ENCODE measurements at regions not wholly inside any gene's neighbourhood (a gene's known extent, or its start where the extent isn't known, plus 50 kb on each side); places are given as distances from the start of the nearest gene placed in this dataset.
A peak's percentile ranks its signal among the peaks of the same experiment; 100 is the strongest.

DNA sequence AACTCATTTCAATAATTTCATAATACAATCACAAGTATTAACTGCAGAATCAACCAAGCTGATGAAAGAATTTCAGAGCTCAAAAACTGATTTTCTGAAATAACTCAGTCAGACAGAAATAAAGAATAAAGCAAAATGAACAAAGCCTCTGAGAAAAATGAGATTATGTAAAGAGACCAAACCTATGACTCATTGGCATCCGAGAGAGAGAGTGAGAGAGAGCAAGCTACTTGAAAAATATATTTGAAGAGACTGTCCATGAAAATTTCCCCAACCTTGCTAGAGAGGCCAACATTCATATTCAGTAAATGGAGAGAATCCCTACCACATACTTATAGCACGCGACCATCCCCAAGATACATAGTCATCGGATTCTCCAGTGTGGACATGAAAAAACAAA lies 1376.4 kb downstream of the CDH11 start:
- DNase-seq (ENCODE audit: low read depth, low spot score): no peak
- no peak overlapping the region for H3K4me3 ChIP-seq (ENCODE audit: low read length)
- no CpG with 5 or more reads among the region's 4 CpGs for WGBS (ENCODE audit: insufficient coverage, insufficient read length)
- no peaks in the 10 kb centered on the region for H3K4me1 ChIP-seq (ENCODE audit: control insufficient read depth, insufficient read depth, low read length)
- H3K27me3 ChIP-seq (ENCODE audit: control insufficient read depth, insufficient read depth, low read length): no peaks in the 10 kb centered on the region
- H3K9me3 ChIP-seq (ENCODE audit: control insufficient read depth, insufficient read depth, low read length): no peaks in the 10 kb centered on the region
- no peak overlapping the region for H3K27ac ChIP-seq (ENCODE audit: low read length)
- no peaks in the 10 kb centered on the region for H3K36me3 ChIP-seq (ENCODE audit: control insufficient read depth, insufficient read depth, low read length)

DNA sequence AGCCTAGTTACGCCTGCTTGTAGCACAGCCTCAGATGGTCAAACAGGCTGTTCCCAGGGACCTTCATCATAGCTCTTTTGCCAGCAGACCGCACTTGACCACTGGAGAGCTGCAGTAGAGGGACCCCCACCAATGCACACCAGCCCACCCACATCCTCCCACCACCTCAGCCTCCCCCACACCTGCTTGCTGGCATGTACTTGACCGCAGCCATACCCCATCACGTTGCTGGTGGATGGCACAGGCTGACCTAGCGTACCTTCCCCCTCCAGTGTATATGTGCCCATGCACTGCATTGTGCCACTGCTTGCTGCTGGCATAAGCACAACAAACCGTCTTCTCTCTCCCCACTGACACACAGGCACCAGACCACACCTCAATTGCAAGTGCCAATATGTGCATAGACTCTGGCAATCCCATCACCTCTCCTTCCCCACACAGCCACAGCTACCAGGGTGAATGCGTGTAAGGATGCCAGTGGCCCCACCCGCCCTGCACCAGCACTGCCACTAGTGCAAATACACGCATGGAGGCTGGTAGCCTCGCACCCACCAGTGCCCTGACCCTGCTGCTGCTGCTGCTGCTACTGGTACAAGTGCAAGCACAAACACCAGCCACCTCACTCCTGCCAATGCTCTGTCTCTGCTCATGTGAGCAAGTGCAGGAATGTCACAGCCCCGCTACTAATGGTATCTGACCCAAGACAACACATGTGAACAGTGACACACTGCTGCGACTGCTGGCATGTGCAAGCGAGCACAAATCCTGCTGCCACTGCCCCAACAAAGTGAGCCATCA lies 1377.6 kb downstream of the CDH11 start:
- H3K4me1 ChIP-seq (ENCODE audit: control insufficient read depth, insufficient read depth, low read length): no peaks in the 10 kb centered on the region
- no peak overlapping the region for H3K27ac ChIP-seq (ENCODE audit: low read length)
- H3K36me3 ChIP-seq (ENCODE audit: control insufficient read depth, insufficient read depth, low read length): no peaks in the 10 kb centered on the region
- H3K27me3 ChIP-seq (ENCODE audit: control insufficient read depth, insufficient read depth, low read length): no peaks in the 10 kb centered on the region
- no peak for DNase-seq (ENCODE audit: low read depth, low spot score)
- no peak overlapping the region for H3K4me3 ChIP-seq (ENCODE audit: low read length)
- H3K9me3 ChIP-seq (ENCODE audit: control insufficient read depth, insufficient read depth, low read length): no peaks in the 10 kb centered on the region
- no CpG with 5 or more reads among the region's 13 CpGs for WGBS (ENCODE audit: insufficient coverage, insufficient read length)

DNA sequence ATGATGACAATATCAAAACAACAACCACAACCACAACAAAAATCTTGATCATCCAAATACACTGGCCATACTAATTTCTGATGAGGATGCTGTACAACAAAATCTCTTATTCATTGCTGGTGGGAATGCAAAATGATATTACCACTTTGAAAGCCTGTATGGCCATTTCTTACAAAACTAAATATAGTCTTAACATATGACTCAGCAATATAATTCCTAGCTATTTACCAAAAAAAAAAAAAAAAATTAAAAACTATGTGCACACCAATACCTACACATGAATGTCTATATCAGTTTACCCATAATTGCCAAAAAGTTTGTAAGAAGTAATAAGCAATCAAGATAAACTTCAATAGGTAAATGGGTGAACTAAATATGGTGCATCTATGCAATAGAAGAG lies 1379.7 kb downstream of the CDH11 start:
- H3K27me3 ChIP-seq (ENCODE audit: control insufficient read depth, insufficient read depth, low read length): no peaks in the 10 kb centered on the region
- no peak for DNase-seq (ENCODE audit: low read depth, low spot score)

DNA sequence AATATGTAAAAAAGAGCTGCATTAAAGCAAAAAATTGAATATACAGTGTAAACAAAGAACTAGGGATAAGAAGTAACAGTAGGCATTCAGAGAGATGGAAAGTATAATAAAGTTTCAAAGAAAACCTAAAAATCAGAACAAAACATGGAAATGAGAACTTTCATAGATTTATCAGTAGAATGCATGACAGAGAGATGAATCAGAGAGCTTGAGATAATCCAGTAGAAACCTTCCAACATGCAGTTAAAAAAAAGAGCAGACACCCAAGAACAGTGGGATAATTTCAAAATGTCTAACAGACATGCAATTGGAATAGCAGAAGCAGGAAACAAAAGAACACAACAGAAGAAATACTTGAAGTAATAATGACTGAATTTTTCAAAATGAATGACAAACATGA lies 1384.2 kb downstream of the CDH11 start:
- Histone ChIP-seq H3K27ac (ENCODE audit: low read length) (no peak overlapping the region), H3K4me1 (ENCODE audit: control insufficient read depth, insufficient read depth, low read length) (no peaks in the 10 kb centered on the region), H3K4me3 (ENCODE audit: low read length) (no peak overlapping the region), H3K9me3 (ENCODE audit: control insufficient read depth, insufficient read depth, low read length) (no peaks in the 10 kb centered on the region), H3K27me3 (ENCODE audit: control insufficient read depth, insufficient read depth, low read length) (no peaks in the 10 kb centered on the region), H3K36me3 (ENCODE audit: control insufficient read depth, insufficient read depth, low read length) (no peaks in the 10 kb centered on the region)
- no peak for DNase-seq (ENCODE audit: low read depth, low spot score)

More for the DNA sequence above, 1379.7 kb downstream of the CDH11 start:
- Histone ChIP-seq H3K27ac (ENCODE audit: low read length) (no peak overlapping the region), H3K9me3 (ENCODE audit: control insufficient read depth, insufficient read depth, low read length) (no peaks in the 10 kb centered on the region), H3K36me3 (ENCODE audit: control insufficient read depth, insufficient read depth, low read length) (no peaks in the 10 kb centered on the region), H3K4me1 (ENCODE audit: control insufficient read depth, insufficient read depth, low read length) (no peaks in the 10 kb centered on the region), H3K4me3 (ENCODE audit: low read length) (no peak overlapping the region)

DNA sequence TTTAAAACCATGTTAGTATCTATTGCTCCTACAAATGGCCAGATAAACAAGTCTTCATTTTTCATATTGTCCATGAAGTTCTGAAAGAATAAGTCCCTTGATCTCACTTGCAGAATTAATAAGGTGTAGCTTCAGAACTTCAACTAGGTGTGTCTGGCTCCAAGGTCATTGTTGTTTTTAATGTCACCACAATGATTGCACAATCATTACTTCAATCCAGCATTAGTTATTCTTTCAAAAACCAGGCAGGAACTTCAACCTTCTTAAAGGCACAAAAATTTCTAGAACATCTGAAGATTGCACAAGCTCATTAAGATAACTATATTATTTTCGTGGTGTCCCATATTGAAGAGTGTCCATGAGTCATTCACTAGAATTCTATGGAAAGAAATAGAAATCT lies 1386.4 kb downstream of the CDH11 start:
- H3K27ac ChIP-seq (ENCODE audit: low read length): no peak overlapping the region
- H3K27me3 ChIP-seq (ENCODE audit: control insufficient read depth, insufficient read depth, low read length): no peaks in the 10 kb centered on the region
- H3K36me3 ChIP-seq (ENCODE audit: control insufficient read depth, insufficient read depth, low read length): no peaks in the 10 kb centered on the region
- no peaks in the 10 kb centered on the region for H3K9me3 ChIP-seq (ENCODE audit: control insufficient read depth, insufficient read depth, low read length)
- no peaks in the 10 kb centered on the region for H3K4me1 ChIP-seq (ENCODE audit: control insufficient read depth, insufficient read depth, low read length)
- no peak for DNase-seq (ENCODE audit: low read depth, low spot score)
- no peak overlapping the region for H3K4me3 ChIP-seq (ENCODE audit: low read length)
- WGBS (ENCODE audit: insufficient coverage, insufficient read length): no CpG with 5 or more reads among the region's 1 CpG

DNA sequence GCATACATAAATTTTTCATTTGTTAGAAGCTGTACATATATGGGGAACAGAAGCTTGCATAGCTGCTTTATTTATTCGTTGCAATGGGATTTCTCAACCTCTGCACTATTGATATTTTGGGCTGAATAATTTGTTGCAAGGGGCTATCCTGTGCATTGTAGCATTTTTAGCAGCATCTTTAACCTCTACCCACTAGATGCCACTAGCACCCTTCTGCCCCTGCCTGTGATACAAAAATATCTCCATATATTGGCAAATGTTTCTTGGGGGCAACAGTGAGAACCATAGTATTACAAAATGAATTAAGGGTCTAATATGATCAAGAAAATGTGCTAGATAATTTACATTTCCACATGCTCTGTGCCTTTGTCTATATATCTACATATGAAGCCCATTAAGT lies 1401.0 kb downstream of the CDH11 start:
- Histone ChIP-seq H3K27ac (ENCODE audit: low read length) (no peak overlapping the region), H3K4me1 (ENCODE audit: control insufficient read depth, insufficient read depth, low read length) (no peaks in the 10 kb centered on the region), H3K4me3 (ENCODE audit: low read length) (no peak overlapping the region), H3K9me3 (ENCODE audit: control insufficient read depth, insufficient read depth, low read length) (no peaks in the 10 kb centered on the region), H3K27me3 (ENCODE audit: control insufficient read depth, insufficient read depth, low read length) (no peaks in the 10 kb centered on the region), H3K36me3 (ENCODE audit: control insufficient read depth, insufficient read depth, low read length) (no peaks in the 10 kb centered on the region)
- DNase-seq (ENCODE audit: low read depth, low spot score): no peak
- WGBS (ENCODE audit: insufficient coverage, insufficient read length): no CpG with 5 or more reads among the region's 1 CpG

DNA sequence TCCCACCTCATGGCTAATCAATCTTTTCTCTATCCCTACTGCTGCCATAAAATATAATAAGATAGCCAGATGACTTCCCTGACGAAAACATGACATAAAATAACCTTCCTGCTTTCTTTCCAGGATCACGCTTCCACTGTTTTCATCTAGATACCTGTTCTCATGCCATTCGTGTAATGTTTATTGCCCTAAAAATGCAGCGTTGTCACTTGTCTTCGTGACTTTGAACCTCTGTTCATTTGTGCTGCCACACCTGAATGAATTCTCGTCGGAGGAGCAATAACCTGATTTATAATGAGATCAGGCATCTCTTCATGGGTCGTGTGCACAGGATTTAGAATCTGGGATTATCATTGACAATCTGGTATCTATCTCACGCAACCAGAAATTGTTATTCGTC lies 1401.9 kb downstream of the CDH11 start:
- Histone ChIP-seq H3K4me1 (ENCODE audit: control insufficient read depth, insufficient read depth, low read length) (peaks cover 1% of the 10 kb centered on the region; the same call in 1 of the 2 replicates), H3K36me3 (ENCODE audit: control insufficient read depth, insufficient read depth, low read length) (no peaks in the 10 kb centered on the region), H3K27me3 (ENCODE audit: control insufficient read depth, insufficient read depth, low read length) (no peaks in the 10 kb centered on the region), H3K4me3 (ENCODE audit: low read length) (no peak overlapping the region), H3K27ac (ENCODE audit: low read length) (no peak overlapping the region), H3K9me3 (ENCODE audit: control insufficient read depth, insufficient read depth, low read length) (no peaks in the 10 kb centered on the region)
- WGBS (ENCODE audit: insufficient coverage, insufficient read length): no CpG with 5 or more reads among the region's 10 CpGs
- no peak for DNase-seq (ENCODE audit: low read depth, low spot score)

DNA sequence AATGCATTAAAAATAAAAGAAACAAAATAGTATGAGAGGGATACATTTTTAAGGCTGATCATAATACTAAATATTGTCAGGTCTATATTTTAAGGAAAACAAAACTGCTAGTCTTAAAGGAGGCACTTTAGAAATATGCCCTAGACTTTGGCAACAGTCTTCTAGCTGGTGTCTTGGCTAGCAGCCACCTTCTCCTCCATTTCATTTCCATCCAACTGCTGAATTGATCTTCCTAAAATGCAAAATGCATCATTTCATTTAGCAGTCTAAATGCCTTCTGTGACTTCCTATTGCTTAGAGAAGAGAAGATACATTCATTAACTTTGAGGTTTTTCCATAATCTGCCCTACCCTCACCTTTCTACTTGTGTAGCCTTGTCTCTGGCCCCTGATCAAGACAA lies 1404.1 kb downstream of the CDH11 start:
- Histone ChIP-seq H3K27ac (ENCODE audit: low read length) (no peak overlapping the region), H3K4me1 (ENCODE audit: control insufficient read depth, insufficient read depth, low read length) (peaks cover 1% of the 10 kb centered on the region; the same call in 1 of the 2 replicates), H3K27me3 (ENCODE audit: control insufficient read depth, insufficient read depth, low read length) (no peaks in the 10 kb centered on the region), H3K9me3 (ENCODE audit: control insufficient read depth, insufficient read depth, low read length) (no peaks in the 10 kb centered on the region), H3K4me3 (ENCODE audit: low read length) (no peak overlapping the region), H3K36me3 (ENCODE audit: control insufficient read depth, insufficient read depth, low read length) (no peaks in the 10 kb centered on the region)
- DNase-seq (ENCODE audit: low read depth, low spot score): no peak

DNA sequence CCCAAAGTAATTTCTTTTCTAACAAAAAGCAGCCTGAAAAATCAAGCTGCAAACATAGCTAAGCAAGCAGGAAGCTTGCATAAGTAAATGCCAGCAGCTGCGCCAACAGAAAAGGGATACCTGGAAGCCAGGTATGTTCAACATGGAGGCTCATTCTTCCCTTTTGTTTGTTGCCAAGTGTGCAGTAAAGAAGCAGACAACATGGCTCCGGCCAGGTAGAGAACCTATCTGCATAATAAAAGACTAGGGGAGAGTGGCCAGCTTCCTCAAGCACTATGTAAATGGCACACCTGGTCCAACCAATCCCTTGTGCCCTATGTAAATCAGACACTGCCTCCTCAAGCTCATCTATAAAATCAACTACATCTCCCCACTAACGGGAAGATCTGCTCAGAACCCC lies 1407.0 kb downstream of the CDH11 start:
- no CpG with 5 or more reads among the region's 3 CpGs for WGBS (ENCODE audit: insufficient coverage, insufficient read length)
- Histone ChIP-seq H3K4me3 (ENCODE audit: low read length) (no peak overlapping the region), H3K27ac (ENCODE audit: low read length) (no peak overlapping the region), H3K27me3 (ENCODE audit: control insufficient read depth, insufficient read depth, low read length) (no peaks in the 10 kb centered on the region), H3K4me1 (ENCODE audit: control insufficient read depth, insufficient read depth, low read length) (peaks cover 1% of the 10 kb centered on the region; the same call in 1 of the 2 replicates), H3K9me3 (ENCODE audit: control insufficient read depth, insufficient read depth, low read length) (no peaks in the 10 kb centered on the region), H3K36me3 (ENCODE audit: control insufficient read depth, insufficient read depth, low read length) (no peaks in the 10 kb centered on the region)
- peak; percentile 25 for DNase-seq (ENCODE audit: low read depth, low spot score)

DNA sequence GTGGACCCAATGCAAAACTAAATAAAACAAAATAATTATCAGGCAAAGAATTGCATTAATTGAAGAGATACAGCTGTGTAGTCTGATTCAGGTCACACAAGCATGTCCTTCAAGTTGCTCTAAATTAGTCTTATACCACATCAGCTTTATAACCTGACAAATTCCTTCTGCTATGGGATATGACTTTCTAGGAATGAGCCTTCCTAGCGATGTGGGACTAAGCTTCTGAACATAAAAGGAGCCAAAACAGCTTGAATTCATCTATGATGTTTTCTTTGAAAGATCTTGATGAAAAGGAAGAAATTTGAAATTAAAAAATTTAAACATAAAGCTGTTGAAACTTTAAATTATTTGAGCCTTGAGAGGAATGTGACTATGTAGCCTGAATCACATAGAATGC lies 1409.1 kb downstream of the CDH11 start:
- no CpG with 5 or more reads among the region's 1 CpG for WGBS (ENCODE audit: insufficient coverage, insufficient read length)
- no peak overlapping the region for H3K4me3 ChIP-seq (ENCODE audit: low read length)
- H3K9me3 ChIP-seq (ENCODE audit: control insufficient read depth, insufficient read depth, low read length): no peaks in the 10 kb centered on the region
- H3K36me3 ChIP-seq (ENCODE audit: control insufficient read depth, insufficient read depth, low read length): no peaks in the 10 kb centered on the region
- peaks cover 1% of the 10 kb centered on the region; the same call in 1 of the 2 replicates for H3K4me1 ChIP-seq (ENCODE audit: control insufficient read depth, insufficient read depth, low read length)
- no peak overlapping the region for H3K27ac ChIP-seq (ENCODE audit: low read length)
- no peaks in the 10 kb centered on the region for H3K27me3 ChIP-seq (ENCODE audit: control insufficient read depth, insufficient read depth, low read length)
- no peak for DNase-seq (ENCODE audit: low read depth, low spot score)

DNA sequence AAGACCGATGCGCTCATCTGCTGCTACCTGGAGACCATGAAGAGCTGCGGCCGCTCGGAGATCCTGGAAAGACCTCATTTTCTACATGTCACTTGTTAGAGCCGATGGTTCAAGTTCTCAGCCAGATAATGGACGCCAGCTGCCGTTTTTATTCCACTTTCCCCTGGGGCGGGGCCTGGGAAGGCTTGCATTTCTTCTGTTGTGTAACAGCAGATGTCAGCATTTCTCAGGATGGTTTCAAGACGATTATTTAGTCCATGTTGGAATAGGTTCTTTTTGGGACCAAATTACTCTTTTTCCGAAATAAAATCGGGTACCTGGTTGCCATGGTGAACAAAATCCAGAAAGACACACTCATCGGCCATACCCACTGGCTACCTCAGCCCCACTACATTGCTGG lies 1418.3 kb downstream of the CDH11 start:
- DNase-seq (ENCODE audit: low read depth, low spot score): no peak
- no CpG with 5 or more reads among the region's 13 CpGs for WGBS (ENCODE audit: insufficient coverage, insufficient read length)

More for the DNA sequence above, 1418.3 kb downstream of the CDH11 start:
- no peaks in the 10 kb centered on the region for H3K36me3 ChIP-seq (ENCODE audit: control insufficient read depth, insufficient read depth, low read length)
- no peaks in the 10 kb centered on the region for H3K4me1 ChIP-seq (ENCODE audit: control insufficient read depth, insufficient read depth, low read length)
- no peak overlapping the region for H3K27ac ChIP-seq (ENCODE audit: low read length)
- H3K9me3 ChIP-seq (ENCODE audit: control insufficient read depth, insufficient read depth, low read length): no peaks in the 10 kb centered on the region
- no peak overlapping the region for H3K4me3 ChIP-seq (ENCODE audit: low read length)
- no peaks in the 10 kb centered on the region for H3K27me3 ChIP-seq (ENCODE audit: control insufficient read depth, insufficient read depth, low read length)
